ACHN (cell line): ENCODE measurements at regions not wholly inside any gene's neighbourhood (a gene's known extent, or its start where the extent isn't known, plus 50 kb on each side); places are given as distances from the start of the nearest gene placed in this dataset.

Experiments
- DNase-seq: peaks from one replicate; pipeline ENCODE4 v3.0.0-alpha.2; 2015
- in situ Hi-C: cut with HindIII; loops from 2 replicates; pipeline ENCODE4 v1.10.0; 2017; ENCODE audit warnings: low sequenced_read_pairs, low pct_ligation_motif_present, low pct_unique_long_range_greater_than_20kb

- in situ Hi-C loops: no loop called here
- DNase-seq: no peak
Measured at GRCh38 chr3:124459678-124460077, 270.6 kb upstream of the UMPS start.

GRCh38 chr3:124461126-124461525, 269.1 kb upstream of the UMPS start:
- in situ Hi-C loops: no loop called here
- DNase-seq: no peak

GRCh38 chr3:124461838-124462632, 268.2 kb upstream of the UMPS start:
- in situ Hi-C loops: no loop called here
- DNase-seq: no peak

- DNase-seq: no peak
- in situ Hi-C loops: no loop called here
Measured at GRCh38 chr3:124463234-124463633, 267.0 kb upstream of the UMPS start.

- in situ Hi-C loops: no loop called here
- DNase-seq: peak; percentile 37
Measured at GRCh38 chr3:124467980-124468902, 262.0 kb upstream of the UMPS start.

GRCh38 chr3:124469555-124469954, 260.7 kb upstream of the UMPS start:
- in situ Hi-C loops: no loop called here
- DNase-seq: no peak

GRCh38 chr3:124478830-124479229, 251.4 kb upstream of the UMPS start:
- in situ Hi-C loops: no loop called here
- DNase-seq: no peak

GRCh38 chr3:124483915-124484470, 246.3 kb upstream of the UMPS start:
- DNase-seq: peak; percentile 17
- in situ Hi-C loops: no loop called here

- no peak for DNase-seq
- in situ Hi-C loops: no loop called here
Measured at GRCh38 chr3:124486324-124486723, 243.9 kb upstream of the UMPS start.

GRCh38 chr3:124489506-124489905, 240.7 kb upstream of the UMPS start:
- in situ Hi-C loops: no loop called here

GRCh38 chr3:124491098-124491497, 239.2 kb upstream of the UMPS start:
- no peak for DNase-seq
- in situ Hi-C loops: no loop called here

More at GRCh38 chr3:124489506-124489905, 240.7 kb upstream of the UMPS start:
- DNase-seq: no peak

GRCh38 chr3:124491875-124492274, 238.4 kb upstream of the UMPS start:
- in situ Hi-C loops: no loop called here
- DNase-seq: no peak

- in situ Hi-C loops: no loop called here
- DNase-seq: peak; percentile 73
Measured at GRCh38 chr3:124492824-124493223, 237.4 kb upstream of the UMPS start.

GRCh38 chr3:124496061-124496460, 234.2 kb upstream of the UMPS start:
- in situ Hi-C loops: no loop called here
- DNase-seq: no peak

- in situ Hi-C loops: no loop called here
Measured at GRCh38 chr3:124497487-124497886, 232.8 kb upstream of the UMPS start.

GRCh38 chr3:124498891-124499290, 231.4 kb upstream of the UMPS start:
- DNase-seq: no peak
- in situ Hi-C loops: no loop called here

More at GRCh38 chr3:124497487-124497886, 232.8 kb upstream of the UMPS start:
- no peak for DNase-seq

- DNase-seq: no peak
- in situ Hi-C loops: no loop called here
Measured at GRCh38 chr3:124504332-124505059, 225.8 kb upstream of the UMPS start.

GRCh38 chr3:124509884-124510283, 220.4 kb upstream of the UMPS start:
- DNase-seq: no peak
- in situ Hi-C loops: no loop called here

- DNase-seq: no peak
- in situ Hi-C loops: no loop called here
Measured at GRCh38 chr3:124510290-124510689, 220.0 kb upstream of the UMPS start.
